Ishikawa (cell line): ENCODE measurements at regions not wholly inside any gene's neighbourhood (a gene's known extent, or its start where the extent isn't known, plus 50 kb on each side); places are given as distances from the start of the nearest gene placed in this dataset.

Experiments used
- CEBPB ChIP-seq: IDR thresholded peaks from 2 replicates; pipeline ENCODE4 v1.6.1; 2012
- CREB1 ChIP-seq: IDR thresholded peaks from 2 replicates; pipeline ENCODE4 v1.6.1; 2012; ENCODE audit warnings: low read depth
- EGR1 ChIP-seq: IDR thresholded peaks from 2 replicates; pipeline ENCODE4 v1.6.1; 2012
- EP300 ChIP-seq: IDR thresholded peaks from 2 replicates; pipeline ENCODE4 v1.6.1; 2012; ENCODE audit warnings: borderline replicate concordance
- FOXM1 ChIP-seq: IDR thresholded peaks from 2 replicates; pipeline ENCODE4 v1.6.1; 2012; ENCODE audit warnings: low read depth, borderline replicate concordance
- MAX ChIP-seq: IDR thresholded peaks from 2 replicates; pipeline ENCODE4 v1.6.1; 2012
- NFIC ChIP-seq: IDR thresholded peaks from 2 replicates; pipeline ENCODE4 v1.6.1; 2012
- RAD21 ChIP-seq: IDR thresholded peaks from 2 replicates; pipeline ENCODE4 v1.6.1; 2012; ENCODE audit warnings: low read depth
- REST ChIP-seq: IDR thresholded peaks from 2 replicates; pipeline ENCODE4 v1.6.1; 2012; ENCODE audit warnings: low read depth, mild to moderate bottlenecking
- TAF1 ChIP-seq: IDR thresholded peaks from 2 replicates; pipeline ENCODE4 v1.6.1; 2012; ENCODE audit warnings: low read depth, mild to moderate bottlenecking
- TCF12 ChIP-seq: IDR thresholded peaks from 2 replicates; pipeline ENCODE4 v1.6.1; 2012; ENCODE audit warnings: low read depth
- TEAD4 ChIP-seq: IDR thresholded peaks from 2 replicates; pipeline ENCODE4 v1.6.1; 2012
- USF1 ChIP-seq: IDR thresholded peaks from 2 replicates; pipeline ENCODE4 v1.6.1; 2012
- YY1 ChIP-seq: IDR thresholded peaks from 2 replicates; pipeline ENCODE4 v1.6.1; 2012; ENCODE audit warnings: low read depth
- ZBTB7A ChIP-seq: IDR thresholded peaks from 2 replicates; pipeline ENCODE4 v1.6.1; 2012; ENCODE audit warnings: low read depth

- TF ChIP-seq CREB1 (no peak), USF1 (no peak), TCF12 (no peak), FOXM1 (no peak), TAF1 (no peak), EGR1 (no peak), NFIC (no peak), ZBTB7A (no peak), TEAD4 (no peak), REST (no peak), MAX (no peak), YY1 (no peak)
Measured at GRCh38 chr7:67894746-67895145, 898.1 kb downstream of the TYW1 start.

GRCh38 chr7:67896721-67897120 lies 900.1 kb downstream of the TYW1 start:
- TF ChIP-seq TEAD4 (no peak), REST (no peak), RAD21 (no peak), NFIC (no peak), TCF12 (no peak), USF1 (no peak), ZBTB7A (no peak)

GRCh38 chr7:67900456-67900855 lies 903.8 kb downstream of the TYW1 start:
- TF ChIP-seq FOXM1 (no peak), YY1 (no peak)

- TF ChIP-seq TEAD4, result no peak
- TF ChIP-seq ZBTB7A, result no peak
- no peak for TF ChIP-seq CREB1
- no peak for TF ChIP-seq REST
- TF ChIP-seq EP300, result no peak
- no peak for TF ChIP-seq TCF12
Measured at GRCh38 chr7:67901808-67902480, 905.3 kb downstream of the TYW1 start.

GRCh38 chr7:67907792-67908191 lies 911.2 kb downstream of the TYW1 start:
- no peak for TF ChIP-seq CEBPB
- TF ChIP-seq REST, result no peak
- no peak for TF ChIP-seq EGR1
- TF ChIP-seq YY1, result no peak
- TF ChIP-seq CREB1, result no peak
- TF ChIP-seq TCF12, result no peak
- TF ChIP-seq TAF1, result no peak
- no peak for TF ChIP-seq TEAD4
- no peak for TF ChIP-seq RAD21
- TF ChIP-seq ZBTB7A, result no peak
- no peak for TF ChIP-seq EP300
- no peak for TF ChIP-seq FOXM1
- TF ChIP-seq USF1, result no peak
- TF ChIP-seq NFIC, result no peak
- no peak for TF ChIP-seq MAX
